ENCODE measurements at regions not wholly inside any gene's neighbourhood (a gene's known extent, or its start where the extent isn't known, plus 50 kb on each side); places are given as distances from the start of the nearest gene placed in this dataset.

- FAIRE-seq = no peak
These were observed 324.4 kb downstream of the CENPC start for GRCh38 chr4:67220861-67221260.

DNA sequence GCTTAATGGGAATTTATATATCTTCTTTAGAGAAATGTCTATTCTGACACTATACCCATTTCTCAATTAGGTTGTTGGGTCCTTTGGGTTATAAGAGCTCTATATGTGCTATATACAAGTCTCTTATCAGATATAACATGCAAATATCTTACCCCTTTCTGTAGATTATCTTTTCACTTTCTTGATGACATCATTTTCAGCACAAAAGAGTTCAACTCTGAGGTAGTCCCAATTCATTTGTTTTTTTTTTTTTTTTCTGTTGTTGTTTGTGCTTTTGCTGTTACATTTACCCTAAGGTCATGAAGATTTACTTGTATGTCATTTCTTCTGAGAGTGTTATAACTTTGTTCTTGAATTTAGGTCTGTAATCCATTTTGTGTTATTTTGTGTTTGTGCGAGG lies 326.4 kb downstream of the CENPC start:
- FAIRE-seq = no peak

DNA sequence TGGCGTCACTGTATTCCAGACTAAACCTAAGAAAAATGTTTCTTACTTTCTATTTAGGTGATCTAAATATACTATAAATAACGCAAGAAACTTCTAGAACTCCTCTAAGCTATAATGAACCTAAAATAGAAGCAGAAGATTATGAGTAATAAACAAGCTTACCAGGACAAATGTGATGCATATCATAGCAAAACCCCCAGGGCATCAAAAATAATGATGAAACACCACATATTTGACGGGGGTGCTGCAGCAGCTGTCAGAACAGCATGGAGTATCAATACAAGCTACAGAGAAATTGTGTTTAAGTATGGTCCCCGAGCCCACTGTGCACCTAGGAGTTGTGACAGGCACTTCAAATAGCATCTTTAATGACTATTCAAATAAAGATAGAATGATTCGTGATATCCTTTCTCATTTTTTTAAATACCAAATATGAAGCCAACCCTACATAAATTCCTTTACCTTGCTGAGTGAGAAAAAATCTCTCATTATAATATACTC lies 337.3 kb downstream of the CENPC start:
- FAIRE-seq = no peak

GRCh38 chr4:67204441-67204840 lies 340.9 kb downstream of the CENPC start:
- FAIRE-seq = no peak

GRCh38 chr4:67201334-67201733 lies 344.0 kb downstream of the CENPC start:
- no peak for FAIRE-seq

DNA sequence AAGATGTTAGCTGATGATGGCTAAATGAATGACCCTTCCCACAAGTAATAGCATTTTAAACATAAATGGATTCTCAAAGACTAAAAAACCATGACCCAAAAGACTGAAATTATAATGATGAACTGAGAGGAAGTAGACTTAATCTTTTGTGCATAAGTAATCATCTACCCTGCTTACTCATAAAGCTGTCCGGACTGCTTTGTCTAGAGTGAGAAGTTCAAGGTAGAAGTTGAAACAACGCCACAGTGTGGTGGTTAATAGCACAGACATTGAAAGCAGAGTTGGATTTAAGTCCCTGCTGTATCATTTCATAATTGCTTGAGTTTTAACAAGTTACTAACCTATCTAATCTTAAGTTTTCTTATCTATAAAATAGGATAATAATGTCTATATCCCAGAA lies 346.6 kb downstream of the CENPC start:
- peak; percentile 70 for FAIRE-seq

GRCh38 chr4:67167849-67168248 lies 377.5 kb downstream of the CENPC start:
- FAIRE-seq = no peak

- FAIRE-seq = no peak
These were observed 382.6 kb downstream of the CENPC start for GRCh38 chr4:67162690-67163089.

DNA sequence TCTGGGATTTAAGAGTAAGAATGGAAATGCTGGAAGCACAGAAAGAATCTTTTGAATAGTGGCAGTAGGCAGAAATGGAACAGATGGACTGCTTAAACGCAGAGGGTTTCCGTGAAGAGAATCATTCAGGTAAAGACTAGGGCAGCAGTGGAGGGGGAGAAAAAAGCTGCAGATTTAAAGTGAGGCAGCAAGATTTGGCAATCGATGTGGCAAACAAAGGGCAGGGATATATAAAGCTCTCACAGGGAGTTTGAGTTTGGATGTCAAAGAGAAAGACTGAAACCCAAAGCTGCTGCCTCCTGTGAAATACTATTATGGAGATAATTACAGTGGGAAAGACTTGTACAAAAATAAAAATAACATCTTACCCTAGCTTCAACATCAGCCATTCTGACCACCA lies 384.0 kb downstream of the CENPC start:
- FAIRE-seq = no peak

GRCh38 chr4:67160394-67160793 lies 384.9 kb downstream of the CENPC start:
- no peak for FAIRE-seq

DNA sequence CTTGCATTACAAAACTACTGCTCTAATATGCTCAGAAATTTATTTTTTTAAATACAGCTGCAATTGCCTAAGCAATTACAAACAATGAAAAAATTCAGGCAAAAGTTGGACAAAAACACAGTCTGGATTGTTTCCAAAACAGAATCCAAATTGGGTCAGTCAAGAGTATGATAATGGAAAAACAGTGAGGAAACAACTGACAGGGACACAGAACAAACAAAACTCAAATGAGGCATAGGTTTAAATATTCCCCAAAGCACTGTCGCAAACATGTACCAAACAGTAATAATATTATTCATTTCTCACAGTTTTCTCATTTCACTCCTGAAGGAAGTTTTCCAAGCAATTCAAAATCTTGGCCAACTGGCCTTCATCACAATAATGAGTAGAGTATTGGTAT lies 386.6 kb downstream of the CENPC start:
- no peak for FAIRE-seq

DNA sequence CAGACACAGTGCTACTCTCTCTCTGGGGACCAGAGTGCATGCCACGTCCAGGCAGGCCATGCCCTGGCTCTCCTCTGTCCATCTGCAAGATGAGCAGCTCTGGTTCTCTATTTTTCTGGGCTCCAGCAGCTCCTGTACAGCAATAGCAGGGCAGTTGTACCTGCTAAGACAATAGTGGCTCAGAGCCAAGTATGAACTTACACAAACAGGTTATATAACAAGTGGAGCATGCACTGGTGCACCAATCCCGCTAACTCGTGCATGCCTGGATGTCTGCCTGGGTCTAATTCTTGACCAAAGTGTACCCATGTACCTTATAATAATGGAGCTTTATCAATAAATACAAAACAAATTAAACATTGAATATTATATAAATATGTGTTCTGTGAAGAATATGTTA lies 392.3 kb downstream of the CENPC start:
- FAIRE-seq = no peak

- FAIRE-seq = no peak
These were observed 393.6 kb downstream of the CENPC start for GRCh38 chr4:67151376-67152343.

GRCh38 chr4:67141586-67141985 lies 403.7 kb downstream of the CENPC start:
- FAIRE-seq = no peak

- no peak for FAIRE-seq
These were observed 410.7 kb downstream of the CENPC start for GRCh38 chr4:67134616-67135015.

- no peak for FAIRE-seq
These were observed 412.1 kb downstream of the CENPC start for GRCh38 chr4:67133162-67133561.

DNA sequence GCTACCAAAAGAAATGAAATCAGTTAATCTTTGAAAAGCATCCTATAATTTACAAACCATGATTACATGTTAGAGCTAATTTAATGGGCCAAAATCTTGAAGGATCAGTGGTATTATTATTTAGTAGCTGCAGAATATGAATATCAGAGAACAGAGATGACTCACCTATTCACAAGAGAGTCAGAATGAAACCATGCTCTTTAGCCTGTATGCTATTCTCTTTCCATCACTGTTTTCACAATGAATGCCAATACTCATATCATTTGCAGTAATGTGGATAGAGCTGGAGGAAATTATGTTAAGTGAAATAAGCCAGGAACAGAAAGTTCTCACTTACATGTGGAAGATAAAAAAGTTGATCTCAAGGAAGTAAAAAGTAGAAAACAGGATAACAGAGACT lies 414.1 kb downstream of the CENPC start:
- FAIRE-seq = no peak

- FAIRE-seq = no peak
These were observed 414.9 kb downstream of the CENPC start for GRCh38 chr4:67130411-67130810.

- no peak for FAIRE-seq
These were observed 418.7 kb downstream of the CENPC start for GRCh38 chr4:67126570-67126969.

GRCh38 chr4:67125636-67126514 lies 419.4 kb downstream of the CENPC start:
- FAIRE-seq = no peak

GRCh38 chr4:67124716-67125115 lies 420.6 kb downstream of the CENPC start:
- FAIRE-seq = no peak

GRCh38 chr4:67122029-67122428 lies 423.3 kb downstream of the CENPC start:
- FAIRE-seq = no peak

GRCh38 chr4:67120369-67120768 lies 424.9 kb downstream of the CENPC start:
- no peak for FAIRE-seq

- no peak for FAIRE-seq
These were observed 436.0 kb downstream of the CENPC start for GRCh38 chr4:67109276-67109675.

Data from A204.1 (cell line).